HepG2 (cell line): ENCODE measurements at regions not wholly inside any gene's neighbourhood (a gene's known extent, or its start where the extent isn't known, plus 50 kb on each side); places are given as distances from the start of the nearest gene placed in this dataset.

ENCODE experiments used
- ATAC-seq: fragments of 200-7000 bp; cut with Tn5 transposase; 3 replicates; pipeline ENCODE4 v1.9.1; 2020; ENCODE audit warnings: mild to moderate bottlenecking, moderate library complexity
- BruUV-seq: library from RNA; stranded (reverse); fragments of 400-500 nt; replicated peaks from 2 replicates; lab custom pipeline; 2021; lab: Mats Ljungman, UMichigan
- CTCF ChIA-PET: fragments of 300-600 bp; formaldehyde crosslinking; extraction: SDS; loops from one replicate; lab custom pipeline; 2021; ENCODE audit warnings: low total read pairs, inconsistent platforms, low intra/inter-chr PET ratio; lab: Yijun Ruan, JAX
- POLR2A ChIA-PET: fragments of 350-600 bp; sonication (Branson Sonifier 250); formaldehyde crosslinking; loops from one replicate; lab custom pipeline; 2020; ENCODE audit warnings: antibody characterized with exemption, inconsistent platforms; lab: Yijun Ruan, JAX
- DNase-seq: peaks from one replicate; pipeline ENCODE4 v3.0.0-alpha.2; 2015; ENCODE audit warnings: low spot score
- FAIRE-seq: peaks from 3 replicates; lab custom pipeline; 2011; peaks lifted over from hg19 to GRCh38; lab: Jason Lieb, UNC
- H2AFZ ChIP-seq: one replicate; pipeline ENCODE4 v1.6.1; 2011; ENCODE audit warnings: low read length, inconsistent platforms
- H3K27ac ChIP-seq: fragments of 300-600 bp; 3 replicates; pipeline ENCODE4 v1.8.0; 2011; ENCODE audit warnings: mixed run types, mild to moderate bottlenecking, mixed read lengths, low read length, inconsistent platforms; ENCODE audit not compliant: insufficient read depth; ENCODE audit errors: extremely low read length
- H3K27me3 ChIP-seq, 2 experiments: fragments of 200-600 bp in 1 of 2; 2 replicates in 1 of 2; 3 replicates in 1 of 2; pipeline versions ENCODE4 v1.6.0 to v1.8.0; 2011; ENCODE audit warnings: low read length in 2 of 2, mild to moderate bottlenecking in 2 of 2, moderate library complexity in 2 of 2, inconsistent platforms in 1 of 2; ENCODE audit not compliant: insufficient read depth in 2 of 2, control insufficient read depth in 1 of 2
- H3K36me3 ChIP-seq, 2 experiments: fragments of 200-600 bp in 1 of 2; replicated peaks in 1 of 2; 2 replicates in 1 of 2; 3 replicates in 1 of 2; pipeline versions ENCODE4 v1.5.1 to v1.8.0; 2011; ENCODE audit warnings: low read length in 2 of 2, inconsistent platforms in 1 of 2; ENCODE audit not compliant: insufficient read depth in 2 of 2, control insufficient read depth in 1 of 2
- H3K4me1 ChIP-seq: 2 replicates; pipeline ENCODE4 v1.5.1; 2012; ENCODE audit warnings: low read length, inconsistent platforms; ENCODE audit not compliant: insufficient read depth
- H3K4me2 ChIP-seq: 2 replicates; pipeline ENCODE4 v1.6.0; 2011; ENCODE audit warnings: low read depth, low read length, inconsistent platforms
- H3K4me3 ChIP-seq, 3 experiments: fragments of 200-600 bp in 1 of 3; sonication (generic), shearing (Covaris generic) in 1 of 3; replicated peaks in 1 of 3; 2 replicates each; pipeline ENCODE4 v1.5.1; 2011 to 2016; ENCODE audit warnings: low read length in 3 of 3, inconsistent platforms in 2 of 3, low read depth in 2 of 3, mild to moderate bottlenecking in 2 of 3, control low read depth in 1 of 3, mixed read lengths in 1 of 3; ENCODE audit not compliant: insufficient read depth in 1 of 3
- H3K79me2 ChIP-seq: one replicate; pipeline ENCODE4 v1.6.1; 2011; ENCODE audit warnings: low read length, inconsistent platforms; ENCODE audit not compliant: insufficient read depth
- H3K9ac ChIP-seq: 2 replicates; pipeline ENCODE4 v1.6.0; 2011; ENCODE audit warnings: mild to moderate bottlenecking, low read depth, low read length, inconsistent platforms; ENCODE audit not compliant: insufficient read depth
- H3K9me3 ChIP-seq: 2 replicates; pipeline ENCODE4 v1.5.1; 2012; ENCODE audit warnings: mild to moderate bottlenecking, low read length
- H4K20me1 ChIP-seq: 2 replicates; pipeline ENCODE4 v1.6.0; 2011; ENCODE audit warnings: inconsistent platforms, mild to moderate bottlenecking, low read length, moderate library complexity; ENCODE audit not compliant: insufficient read depth
- CREM ChIP-seq, 2 experiments: sonication (generic) in 1 of 2; formaldehyde crosslinking in 1 of 2; IDR thresholded peaks; 2 replicates each; pipeline versions ENCODE4 v1.4.0 to v1.6.1; 2016 to 2020; ENCODE audit warnings: antibody characterized with exemption in 1 of 2, mild to moderate bottlenecking in 1 of 2, missing genetic modification reagents in 1 of 2
- GLI4 ChIP-seq: sonication (generic); formaldehyde crosslinking; IDR thresholded peaks from 2 replicates; pipeline ENCODE4 v1.5.1; 2020; ENCODE audit warnings: missing genetic modification reagents, mild to moderate bottlenecking, moderate library complexity, borderline replicate concordance
- MBNL3 ChIP-seq: fragments of 250-450 bp; sonication (Bioruptor Pico); conservative IDR thresholded peaks from 2 replicates; pipeline ENCODE4 v1.8.0; 2022; ENCODE audit warnings: mild to moderate bottlenecking, inconsistent platforms
- PHF5A ChIP-seq: IDR thresholded peaks from one replicate; pipeline ENCODE4 v1.6.1; 2018; ENCODE audit warnings: low read depth, missing genetic modification reagents; ENCODE audit not compliant: unreplicated experiment
- POLR2G ChIP-seq: fragments of 200-400 bp; formaldehyde crosslinking; IDR thresholded peaks from 2 replicates; pipeline ENCODE4 v1.6.1; 2018; ENCODE audit warnings: mild to moderate bottlenecking, low read depth, low read length, moderate library complexity
- RAD51 ChIP-seq: fragments of 450-650 bp; IDR thresholded peaks from 2 replicates; pipeline ENCODE4 v1.6.1; 2016; ENCODE audit warnings: borderline replicate concordance
- SOX6 ChIP-seq, 2 experiments: fragments of 450-650 bp in 1 of 2; sonication (generic) in 1 of 2; formaldehyde crosslinking in 1 of 2; IDR thresholded peaks; 2 replicates each; pipeline versions ENCODE4 v1.4.0 to v1.6.1; 2017 to 2020; ENCODE audit warnings: antibody characterized with exemption in 1 of 2, mild to moderate bottlenecking in 1 of 2, missing genetic modification reagents in 1 of 2
- SP1 ChIP-seq, 2 experiments: fragments of 450-650 bp in 1 of 2; sonication (generic) in 1 of 2; formaldehyde crosslinking in 1 of 2; IDR thresholded peaks; 2 replicates each; pipeline versions ENCODE4 v1.4.0 to v1.6.1; 2016 to 2020; ENCODE audit warnings: missing genetic modification reagents in 1 of 2
- ZNF460 ChIP-seq: sonication (generic); formaldehyde crosslinking; IDR thresholded peaks from 2 replicates; pipeline ENCODE4 v1.5.1; 2020; ENCODE audit warnings: missing genetic modification reagents, mild to moderate bottlenecking, borderline replicate concordance
- WGBS: methylation state at CpG from one replicate; pipeline ENCODE4 v1.1.6; 2017; ENCODE audit warnings: low lambda C conversion rate; 5-methylcytosine and 5-hydroxymethylcytosine counted together
- in situ Hi-C: cut with HindIII; loops from 2 replicates; pipeline ENCODE4 v1.10.0; 2017; ENCODE audit warnings: low pct_unique_long_range_greater_than_20kb; ENCODE audit not compliant: extremely low pct_ligation_motif_present
- intact Hi-C: fragments of 100-400 bp; cut with micrococcal nuclease; formaldehyde crosslinking; loops from one replicate; pipeline ENCODE4 v1.10.0; 2022; ENCODE audit not compliant: unreplicated experiment
- TF ChIP-seq, protein P1 (sequence below): sonication (generic); formaldehyde crosslinking; IDR thresholded peaks from 2 replicates; pipeline ENCODE4 v1.4.0; 2020; ENCODE audit warnings: mild to moderate bottlenecking, missing genetic modification reagents, borderline replicate concordance

DNA sequence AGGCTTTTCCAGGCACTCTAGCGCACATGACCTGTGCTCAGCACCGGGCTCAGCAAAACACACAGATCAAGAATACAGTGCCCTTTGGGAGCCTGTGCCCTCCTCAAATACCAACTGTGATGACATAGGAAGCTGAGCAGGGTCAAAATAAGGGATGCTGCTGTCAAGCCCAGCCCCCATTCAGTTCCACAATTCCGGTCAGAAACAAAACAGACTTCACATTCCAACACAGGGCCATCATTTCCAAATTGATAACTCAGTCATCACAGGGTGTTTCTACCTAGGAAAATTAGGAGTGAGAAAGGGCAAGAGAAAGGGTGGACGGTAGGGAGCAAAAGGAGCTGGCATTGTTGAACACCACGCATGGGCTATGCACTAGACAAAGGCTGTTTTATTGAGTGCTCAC, 158.4 kb upstream of the CCDC54 start (continued):
- TF ChIP-seq, protein P1, sequence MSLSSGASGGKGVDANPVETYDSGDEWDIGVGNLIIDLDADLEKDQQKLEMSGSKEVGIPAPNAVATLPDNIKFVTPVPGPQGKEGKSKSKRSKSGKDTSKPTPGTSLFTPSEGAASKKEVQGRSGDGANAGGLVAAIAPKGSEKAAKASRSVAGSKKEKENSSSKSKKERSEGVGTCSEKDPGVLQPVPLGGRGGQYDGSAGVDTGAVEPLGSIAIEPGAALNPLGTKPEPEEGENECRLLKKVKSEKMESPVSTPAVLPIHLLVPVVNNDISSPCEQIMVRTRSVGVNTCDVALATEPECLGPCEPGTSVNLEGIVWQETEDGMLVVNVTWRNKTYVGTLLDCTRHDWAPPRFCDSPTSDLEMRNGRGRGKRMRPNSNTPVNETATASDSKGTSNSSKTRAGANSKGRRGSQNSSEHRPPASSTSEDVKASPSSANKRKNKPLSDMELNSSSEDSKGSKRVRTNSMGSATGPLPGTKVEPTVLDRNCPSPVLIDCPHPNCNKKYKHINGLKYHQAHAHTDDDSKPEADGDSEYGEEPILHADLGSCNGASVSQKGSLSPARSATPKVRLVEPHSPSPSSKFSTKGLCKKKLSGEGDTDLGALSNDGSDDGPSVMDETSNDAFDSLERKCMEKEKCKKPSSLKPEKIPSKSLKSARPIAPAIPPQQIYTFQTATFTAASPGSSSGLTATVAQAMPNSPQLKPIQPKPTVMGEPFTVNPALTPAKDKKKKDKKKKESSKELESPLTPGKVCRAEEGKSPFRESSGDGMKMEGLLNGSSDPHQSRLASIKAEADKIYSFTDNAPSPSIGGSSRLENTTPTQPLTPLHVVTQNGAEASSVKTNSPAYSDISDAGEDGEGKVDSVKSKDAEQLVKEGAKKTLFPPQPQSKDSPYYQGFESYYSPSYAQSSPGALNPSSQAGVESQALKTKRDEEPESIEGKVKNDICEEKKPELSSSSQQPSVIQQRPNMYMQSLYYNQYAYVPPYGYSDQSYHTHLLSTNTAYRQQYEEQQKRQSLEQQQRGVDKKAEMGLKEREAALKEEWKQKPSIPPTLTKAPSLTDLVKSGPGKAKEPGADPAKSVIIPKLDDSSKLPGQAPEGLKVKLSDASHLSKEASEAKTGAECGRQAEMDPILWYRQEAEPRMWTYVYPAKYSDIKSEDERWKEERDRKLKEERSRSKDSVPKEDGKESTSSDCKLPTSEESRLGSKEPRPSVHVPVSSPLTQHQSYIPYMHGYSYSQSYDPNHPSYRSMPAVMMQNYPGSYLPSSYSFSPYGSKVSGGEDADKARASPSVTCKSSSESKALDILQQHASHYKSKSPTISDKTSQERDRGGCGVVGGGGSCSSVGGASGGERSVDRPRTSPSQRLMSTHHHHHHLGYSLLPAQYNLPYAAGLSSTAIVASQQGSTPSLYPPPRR (CRISPR knock-in tag) = no peak
- TF ChIP-seq GLI4 (CRISPR knock-in tag) = no peak

DNA sequence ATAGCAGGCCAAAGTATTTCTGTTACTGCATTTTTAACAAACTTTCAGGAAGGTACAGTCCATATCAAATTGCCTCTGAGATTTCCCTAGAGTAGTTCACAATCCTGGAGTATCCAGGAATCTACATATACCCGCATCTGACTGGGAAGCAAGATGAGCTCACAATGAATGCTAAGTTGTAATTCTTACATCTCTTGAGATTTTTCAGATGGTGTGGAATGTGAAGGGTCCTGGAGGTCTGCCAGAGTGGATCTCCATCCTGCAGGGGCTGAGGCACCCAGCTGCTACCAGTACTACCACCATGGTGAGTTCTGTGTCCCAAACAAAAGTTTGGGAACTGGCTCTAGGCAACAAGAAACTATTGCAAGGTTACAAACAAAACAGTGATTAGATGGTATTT, 156.7 kb upstream of the CCDC54 start:
- Histone ChIP-seq H3K79me2 (no peaks in the 10 kb centered on the region), H3K4me3 (no peak overlapping the region), H3K9me3 (no peaks in the 10 kb centered on the region), H3K27ac (no peak overlapping the region), H3K36me3 (no peaks in the 10 kb centered on the region), H4K20me1 (no peaks in the 10 kb centered on the region), H2AFZ (no peak overlapping the region), H3K27me3 (no peaks in the 10 kb centered on the region; a peak in 1 of 5 replicates), H3K4me2 (no peak overlapping the region), H3K4me1 (no peaks in the 10 kb centered on the region), H3K9ac (no peak overlapping the region)
- no TSS peak for BruUV-seq
- intact Hi-C loops (no loop called here), in situ Hi-C loops (no loop called here)
- POLR2A ChIA-PET = no interaction called here
- 36% methylated on average over 1 of the region's 1 CpG for WGBS
- DNase-seq (no peak), FAIRE-seq (no peak), ATAC-seq (no peak)
- CTCF ChIA-PET = no interaction called here
- no peak for TF ChIP-seq SOX6 (IDR thresholded peaks at IDR 0.05)
- no peak for TF ChIP-seq SOX6 (CRISPR knock-in tag; IDR thresholded peaks at IDR 0.05)
- no peak for TF ChIP-seq SP1 (IDR thresholded peaks at IDR 0.05)
- TF ChIP-seq SP1 (CRISPR knock-in tag; IDR thresholded peaks at IDR 0.05) = no peak
- no peak for TF ChIP-seq PHF5A (CRISPR knock-in tag)
- TF ChIP-seq RAD51 = no peak
- TF ChIP-seq ZNF460 (CRISPR knock-in tag) = no peak
- no peak for TF ChIP-seq POLR2G
- TF ChIP-seq CREM (IDR thresholded peaks at IDR 0.05) = no peak
- TF ChIP-seq CREM (CRISPR knock-in tag; IDR thresholded peaks at IDR 0.05) = no peak
- TF ChIP-seq MBNL3 (CRISPR knock-in tag) = no peak
